ENCODE measurements at regions not wholly inside any gene's neighbourhood (a gene's known extent, or its start where the extent isn't known, plus 50 kb on each side); places are given as distances from the start of the nearest gene placed in this dataset.

GRCh38 chr11:105296806-105297205 is 157.2 kb upstream of the CARD18 start:
- TF ChIP-seq, protein P1, sequence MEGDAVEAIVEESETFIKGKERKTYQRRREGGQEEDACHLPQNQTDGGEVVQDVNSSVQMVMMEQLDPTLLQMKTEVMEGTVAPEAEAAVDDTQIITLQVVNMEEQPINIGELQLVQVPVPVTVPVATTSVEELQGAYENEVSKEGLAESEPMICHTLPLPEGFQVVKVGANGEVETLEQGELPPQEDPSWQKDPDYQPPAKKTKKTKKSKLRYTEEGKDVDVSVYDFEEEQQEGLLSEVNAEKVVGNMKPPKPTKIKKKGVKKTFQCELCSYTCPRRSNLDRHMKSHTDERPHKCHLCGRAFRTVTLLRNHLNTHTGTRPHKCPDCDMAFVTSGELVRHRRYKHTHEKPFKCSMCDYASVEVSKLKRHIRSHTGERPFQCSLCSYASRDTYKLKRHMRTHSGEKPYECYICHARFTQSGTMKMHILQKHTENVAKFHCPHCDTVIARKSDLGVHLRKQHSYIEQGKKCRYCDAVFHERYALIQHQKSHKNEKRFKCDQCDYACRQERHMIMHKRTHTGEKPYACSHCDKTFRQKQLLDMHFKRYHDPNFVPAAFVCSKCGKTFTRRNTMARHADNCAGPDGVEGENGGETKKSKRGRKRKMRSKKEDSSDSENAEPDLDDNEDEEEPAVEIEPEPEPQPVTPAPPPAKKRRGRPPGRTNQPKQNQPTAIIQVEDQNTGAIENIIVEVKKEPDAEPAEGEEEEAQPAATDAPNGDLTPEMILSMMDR (IDR thresholded peaks at IDR 0.05; ENCODE audit: low read depth, low read length), result no peak
- TF ChIP-seq POLR2A (IDR thresholded peaks at IDR 0.05; ENCODE audit: extremely low read depth, insufficient read length), result no peak
